ENCODE measurements at regions not wholly inside any gene's neighbourhood (a gene's known extent, or its start where the extent isn't known, plus 50 kb on each side); places are given as distances from the start of the nearest gene placed in this dataset.

GRCh38 chr5:155619688-155620087, 606.1 kb downstream of the KIF4B start:
- Histone ChIP-seq H2AFZ (replicated peaks; ENCODE audit: low read length, poor library complexity) (no peak overlapping the region), H3K23ac (ENCODE audit: low read depth, low read length) (no peak overlapping the region), H3K36me3 (ENCODE audit: control insufficient read depth, insufficient read depth, low read length) (no peaks in the 10 kb centered on the region), H2BK5ac (ENCODE audit: low read depth, low read length, poor library complexity, severe bottlenecking) (no peak overlapping the region), H4K91ac (ENCODE audit: insufficient read depth, low read depth, low read length) (no peak overlapping the region), H3K27ac (ENCODE audit: insufficient read depth, low read length) (no peak overlapping the region), H3K4ac (ENCODE audit: low read depth, low read length) (no peak overlapping the region), H3K4me1 (ENCODE audit: control insufficient read depth, insufficient read depth, low read length) (no peaks in the 10 kb centered on the region), H3K56ac (ENCODE audit: extremely low read depth, insufficient read depth, low read length) (no peak overlapping the region), H3K18ac (ENCODE audit: low read depth, low read length) (no peak overlapping the region), H3K4me2 (ENCODE audit: low read depth, low read length) (no peak overlapping the region), H4K5ac (ENCODE audit: low read depth, low read length) (no peak overlapping the region), H3K9me3 (ENCODE audit: control insufficient read depth, insufficient read depth, low read length) (peaks cover 2% of the 10 kb centered on the region; the same call in 1 of the 2 replicates), H3K79me1 (ENCODE audit: low read depth in 1 of 2, low read length in 2 of 2) (no peaks in the 10 kb centered on the region), H3K9me1 (ENCODE audit: insufficient read depth, low read length) (no peaks in the 10 kb centered on the region), H3K4me3 (ENCODE audit: insufficient read depth, low read depth, low read length) (no peak overlapping the region), H3K14ac (replicated peaks; ENCODE audit: low read depth, low read length) (no peak overlapping the region), H2AK9ac (replicated peaks; ENCODE audit: low read depth, low read length, poor library complexity) (no peak overlapping the region), H2BK20ac (ENCODE audit: low read depth, low read length) (no peak overlapping the region), H4K20me1 (ENCODE audit: insufficient read depth, low read length) (no peaks in the 10 kb centered on the region), H4K8ac (ENCODE audit: low read depth in 2 of 2, low read length in 2 of 2) (no peak overlapping the region), H2BK120ac (ENCODE audit: low read depth, low read length) (no peak overlapping the region), H2AK5ac (ENCODE audit: low read depth, low read length) (no peak overlapping the region), H3K27me3 (ENCODE audit: control insufficient read depth, insufficient read depth, low read length) (no peaks in the 10 kb centered on the region), H2BK15ac (ENCODE audit: low read depth, low read length) (no peak overlapping the region), H3K9ac (ENCODE audit: low read depth, low read length) (no peak overlapping the region)
- BruUV-seq (replicated peaks), result no TSS peak
- dilution Hi-C loops (cut with HindIII; ENCODE audit: low sequenced_read_pairs, unreplicated experiment), result no loop called here
- WGBS, 2 experiments (ENCODE audit: extremely low coverage in 2 of 2, insufficient read length in 1 of 2), result 80% methylated on average over 1 of the region's 5 CpGs; no CpG with 5 or more reads in 1 of the 2 experiments
- intact Hi-C loops (cut with micrococcal nuclease), result loop anchor here (5.0 kb wide), 1 partner anchor 1513 kb away; no protein-coding TSS in a partner anchor
- ChIA-PET POLR2A (ENCODE audit: unreplicated experiment) (no interaction called here), CTCF (no interaction called here)
- TF ChIP-seq BHLHE40 (IDR thresholded peaks at IDR 0.05; ENCODE audit: low read depth, low read length) (no peak), SMC3 (IDR thresholded peaks at IDR 0.05; ENCODE audit: low read depth, low read length) (no peak), FOS (IDR thresholded peaks at IDR 0.05; ENCODE audit: low read depth, low read length) (no peak), RFX5 (IDR thresholded peaks at IDR 0.05; ENCODE audit: low read depth, low read length) (no peak)
- ATAC-seq (ENCODE audit: low read depth), result no peak
- no peak for DNase-seq
- in situ Hi-C loops (cut with MboI; ENCODE audit: low sequenced_read_pairs), result no loop called here
